ENCODE measurements at regions not wholly inside any gene's neighbourhood (a gene's known extent, or its start where the extent isn't known, plus 50 kb on each side); places are given as distances from the start of the nearest gene placed in this dataset.

- Histone ChIP-seq H3K79me2 (ENCODE audit: insufficient read depth, low read length) (no peaks in the 10 kb centered on the region), H2AFZ (ENCODE audit: low read depth, low read length) (no peak overlapping the region), H3K4me3 (ENCODE audit: insufficient read depth, low read depth, low read length) (no peak overlapping the region), H3K27me3 (ENCODE audit: insufficient read depth, low read length) (no peaks in the 10 kb centered on the region), H3K4me2 (ENCODE audit: low read length) (no peak overlapping the region), H3K36me3 (ENCODE audit: insufficient read depth, low read length) (no peaks in the 10 kb centered on the region), H3K4me1 (ENCODE audit: insufficient read depth, low read length) (no peaks in the 10 kb centered on the region), H3K27ac (ENCODE audit: low read depth, low read length) (no peak overlapping the region), H3K9me3 (ENCODE audit: insufficient read depth, low read depth, low read length) (no peaks in the 10 kb centered on the region), H3K9ac (ENCODE audit: low read length) (no peak overlapping the region), H4K20me1 (ENCODE audit: insufficient read depth, low read length) (no peaks in the 10 kb centered on the region)
- Mint-ChIP-seq H3K27ac (ENCODE audit: unreplicated experiment) (no peak overlapping the region), H3K4me3 (ENCODE audit: unreplicated experiment) (no peak overlapping the region), H3K27me3 (ENCODE audit: low read depth, unreplicated experiment) (peaks cover 3% of the 10 kb centered on the region), H3K4me1 (ENCODE audit: low read depth, unreplicated experiment) (peaks cover 3% of the 10 kb centered on the region), H3K36me3 (ENCODE audit: low read depth, unreplicated experiment) (no peaks in the 10 kb centered on the region), H3K9me3 (ENCODE audit: unreplicated experiment) (peaks cover 7% of the 10 kb centered on the region)
- FAIRE-seq (no peak), DNase-seq (ENCODE audit: low read depth) (no peak)
- TF ChIP-seq EZH2 (IDR thresholded peaks at IDR 0.05; ENCODE audit: insufficient read depth, low read length) (no peak), CTCF (IDR thresholded peaks at IDR 0.05; ENCODE audit: insufficient read depth, low read depth, low read length) (no peak)
These were observed 839.5 kb downstream of the FRK start for GRCh38 chr6:115221198-115221597.

- Mint-ChIP-seq H3K4me1 (ENCODE audit: low read depth, unreplicated experiment) (peaks cover 3% of the 10 kb centered on the region), H3K27ac (ENCODE audit: unreplicated experiment) (no peak overlapping the region), H3K4me3 (ENCODE audit: unreplicated experiment) (no peak overlapping the region), H3K27me3 (ENCODE audit: low read depth, unreplicated experiment) (peaks cover 3% of the 10 kb centered on the region), H3K36me3 (ENCODE audit: low read depth, unreplicated experiment) (no peaks in the 10 kb centered on the region), H3K9me3 (ENCODE audit: unreplicated experiment) (peaks cover 7% of the 10 kb centered on the region)
- DNase-seq (ENCODE audit: low read depth) (no peak), FAIRE-seq (no peak)
- Histone ChIP-seq H3K4me1 (ENCODE audit: insufficient read depth, low read length) (no peaks in the 10 kb centered on the region), H3K36me3 (ENCODE audit: insufficient read depth, low read length) (no peaks in the 10 kb centered on the region), H4K20me1 (ENCODE audit: insufficient read depth, low read length) (no peaks in the 10 kb centered on the region), H2AFZ (ENCODE audit: low read depth, low read length) (no peak overlapping the region), H3K4me3 (ENCODE audit: insufficient read depth, low read depth, low read length) (no peak overlapping the region), H3K27me3 (ENCODE audit: insufficient read depth, low read length) (no peaks in the 10 kb centered on the region), H3K9me3 (ENCODE audit: insufficient read depth, low read depth, low read length) (no peaks in the 10 kb centered on the region), H3K27ac (ENCODE audit: low read depth, low read length) (no peak overlapping the region), H3K4me2 (ENCODE audit: low read length) (no peak overlapping the region), H3K9ac (ENCODE audit: low read length) (no peak overlapping the region), H3K79me2 (ENCODE audit: insufficient read depth, low read length) (no peaks in the 10 kb centered on the region)
- TF ChIP-seq EZH2 (IDR thresholded peaks at IDR 0.05; ENCODE audit: insufficient read depth, low read length) (no peak), CTCF (IDR thresholded peaks at IDR 0.05; ENCODE audit: insufficient read depth, low read depth, low read length) (no peak)
These were observed 840.0 kb downstream of the FRK start for GRCh38 chr6:115220551-115221159.

DNA sequence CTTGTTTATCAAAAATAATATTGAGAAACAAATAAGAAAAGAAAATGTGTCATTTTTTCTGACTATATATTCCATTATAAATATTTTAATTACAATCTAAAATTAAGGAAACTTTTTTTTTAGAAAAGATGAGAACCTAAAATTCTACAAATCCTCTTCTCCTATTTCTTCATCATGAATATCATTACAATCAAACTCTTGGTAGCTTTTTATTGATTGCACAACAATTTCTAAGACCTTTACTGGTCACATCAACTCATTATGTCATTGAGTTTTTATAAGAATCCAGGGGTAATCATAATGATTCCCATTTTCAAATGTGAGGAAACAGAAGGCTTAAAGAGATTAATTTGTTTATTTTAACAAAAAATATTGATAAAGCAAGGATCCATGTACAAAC, 841.0 kb downstream of the FRK start:
- no peak overlapping the region for H3K4me3 Mint-ChIP-seq (ENCODE audit: unreplicated experiment)
- no peak for DNase-seq (ENCODE audit: low read depth)
- Histone ChIP-seq H3K27me3 (ENCODE audit: insufficient read depth, low read length) (no peaks in the 10 kb centered on the region), H3K4me1 (ENCODE audit: insufficient read depth, low read length) (no peaks in the 10 kb centered on the region), H4K20me1 (ENCODE audit: insufficient read depth, low read length) (no peaks in the 10 kb centered on the region), H2AFZ (ENCODE audit: low read depth, low read length) (no peak overlapping the region), H3K4me3 (ENCODE audit: insufficient read depth, low read depth, low read length) (no peak overlapping the region), H3K79me2 (ENCODE audit: insufficient read depth, low read length) (no peaks in the 10 kb centered on the region), H3K27ac (ENCODE audit: low read depth, low read length) (no peak overlapping the region), H3K36me3 (ENCODE audit: insufficient read depth, low read length) (no peaks in the 10 kb centered on the region), H3K9ac (ENCODE audit: low read length) (no peak overlapping the region), H3K4me2 (ENCODE audit: low read length) (no peak overlapping the region), H3K9me3 (ENCODE audit: insufficient read depth, low read depth, low read length) (no peaks in the 10 kb centered on the region)
- H3K27ac Mint-ChIP-seq (ENCODE audit: unreplicated experiment): no peak overlapping the region
- H3K4me1 Mint-ChIP-seq (ENCODE audit: low read depth, unreplicated experiment): peaks cover 3% of the 10 kb centered on the region
- FAIRE-seq: no peak
- no peaks in the 10 kb centered on the region for H3K27me3 Mint-ChIP-seq (ENCODE audit: low read depth, unreplicated experiment)
- peaks cover 6% of the 10 kb centered on the region for H3K9me3 Mint-ChIP-seq (ENCODE audit: unreplicated experiment)
- no peaks in the 10 kb centered on the region for H3K36me3 Mint-ChIP-seq (ENCODE audit: low read depth, unreplicated experiment)
- TF ChIP-seq EZH2 (IDR thresholded peaks at IDR 0.05; ENCODE audit: insufficient read depth, low read length) (no peak), CTCF (IDR thresholded peaks at IDR 0.05; ENCODE audit: insufficient read depth, low read depth, low read length) (no peak)

All from astrocyte (in vitro differentiated cells and primary cell).